Peyer's patch (tissue), 4 donors: ENCODE measurements at regions not wholly inside any gene's neighbourhood (a gene's known extent, or its start where the extent isn't known, plus 50 kb on each side); places are given as distances from the start of the nearest gene placed in this dataset.

Source experiments
- POLR2A ChIP-seq, 2 donors: fragments of 450-650 bp; IDR thresholded peaks; one replicate each; pipeline ENCODE4 v1.5.1; 2017; ENCODE audit warnings: antibody characterized with exemption in 2 of 2, mild to moderate bottlenecking in 2 of 2, moderate library complexity in 2 of 2
- TF ChIP-seq, protein P1 (sequence below), 6 experiments: fragments of 450-650 bp in 4 of 6; fragments of 200-600 bp in 2 of 6; sonication (generic) in 1 of 6; IDR thresholded peaks; one replicate each; pipeline ENCODE4 v1.5.1; 2017 to 2019; ENCODE audit warnings: antibody characterized with exemption in 6 of 6, mild to moderate bottlenecking in 3 of 6, moderate library complexity in 1 of 6

DNA sequence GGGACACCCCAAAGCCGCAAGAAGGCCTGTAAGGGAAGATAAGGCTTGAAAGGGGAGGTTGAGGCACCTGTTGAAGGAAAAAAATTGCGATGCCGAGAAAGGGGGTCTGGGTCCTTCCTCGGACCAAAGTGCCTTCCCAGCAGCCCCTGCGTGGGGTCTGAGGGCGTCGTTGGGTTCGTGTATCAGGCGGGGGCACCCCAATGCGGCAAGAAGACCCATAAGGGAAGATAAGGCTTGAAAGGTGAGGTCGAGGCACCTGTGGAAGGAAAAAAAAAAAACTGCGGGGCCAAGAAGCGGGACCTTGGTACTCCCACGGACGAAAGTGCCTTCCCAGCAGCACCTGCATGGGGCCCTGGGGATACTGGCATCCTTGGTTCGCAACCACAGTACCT lies 277.5 kb downstream of the ALG10 start:
- TF ChIP-seq, protein P1, sequence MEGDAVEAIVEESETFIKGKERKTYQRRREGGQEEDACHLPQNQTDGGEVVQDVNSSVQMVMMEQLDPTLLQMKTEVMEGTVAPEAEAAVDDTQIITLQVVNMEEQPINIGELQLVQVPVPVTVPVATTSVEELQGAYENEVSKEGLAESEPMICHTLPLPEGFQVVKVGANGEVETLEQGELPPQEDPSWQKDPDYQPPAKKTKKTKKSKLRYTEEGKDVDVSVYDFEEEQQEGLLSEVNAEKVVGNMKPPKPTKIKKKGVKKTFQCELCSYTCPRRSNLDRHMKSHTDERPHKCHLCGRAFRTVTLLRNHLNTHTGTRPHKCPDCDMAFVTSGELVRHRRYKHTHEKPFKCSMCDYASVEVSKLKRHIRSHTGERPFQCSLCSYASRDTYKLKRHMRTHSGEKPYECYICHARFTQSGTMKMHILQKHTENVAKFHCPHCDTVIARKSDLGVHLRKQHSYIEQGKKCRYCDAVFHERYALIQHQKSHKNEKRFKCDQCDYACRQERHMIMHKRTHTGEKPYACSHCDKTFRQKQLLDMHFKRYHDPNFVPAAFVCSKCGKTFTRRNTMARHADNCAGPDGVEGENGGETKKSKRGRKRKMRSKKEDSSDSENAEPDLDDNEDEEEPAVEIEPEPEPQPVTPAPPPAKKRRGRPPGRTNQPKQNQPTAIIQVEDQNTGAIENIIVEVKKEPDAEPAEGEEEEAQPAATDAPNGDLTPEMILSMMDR (IDR thresholded peaks at IDR 0.05) = no peak
- TF ChIP-seq POLR2A (IDR thresholded peaks at IDR 0.05) = no peak
